ENCODE measurements at regions not wholly inside any gene's neighbourhood (a gene's known extent, or its start where the extent isn't known, plus 50 kb on each side); places are given as distances from the start of the nearest gene placed in this dataset.

- FAIRE-seq: no peak
Observed at GRCh38 chr9:82598241-82599039, 464.5 kb downstream of the RASEF start.

DNA sequence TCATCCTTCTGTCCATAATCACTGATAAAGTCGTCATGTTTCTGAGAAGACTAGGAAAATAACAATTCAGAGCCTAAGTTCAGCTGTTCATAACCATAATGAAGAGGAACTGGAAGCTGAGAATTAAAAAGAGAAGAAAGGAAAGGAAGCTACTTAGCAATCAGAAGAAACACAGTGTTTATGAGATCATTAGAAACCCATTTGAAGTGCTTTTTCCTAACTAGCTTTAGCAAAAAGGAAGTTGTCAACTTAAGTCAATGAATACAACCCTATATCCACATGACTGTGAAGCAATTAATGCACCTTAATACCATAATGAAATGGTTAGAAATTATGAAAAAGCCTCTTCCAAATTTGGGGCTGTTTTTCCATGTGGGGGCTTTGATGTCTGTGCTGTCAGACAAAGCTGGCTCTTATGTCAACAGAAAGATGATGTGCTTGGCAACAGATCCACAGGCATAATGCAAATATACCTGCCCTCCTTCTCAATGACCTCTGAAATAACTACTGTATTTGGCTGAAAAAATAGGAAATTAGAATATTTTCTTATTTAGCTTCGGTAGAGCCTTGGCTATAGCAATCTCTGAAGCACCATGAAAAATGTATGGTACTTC, 463.5 kb downstream of the RASEF start:
- no peak for FAIRE-seq

- no peak for FAIRE-seq
Observed at GRCh38 chr9:82600536-82601292, 462.2 kb downstream of the RASEF start.

DNA sequence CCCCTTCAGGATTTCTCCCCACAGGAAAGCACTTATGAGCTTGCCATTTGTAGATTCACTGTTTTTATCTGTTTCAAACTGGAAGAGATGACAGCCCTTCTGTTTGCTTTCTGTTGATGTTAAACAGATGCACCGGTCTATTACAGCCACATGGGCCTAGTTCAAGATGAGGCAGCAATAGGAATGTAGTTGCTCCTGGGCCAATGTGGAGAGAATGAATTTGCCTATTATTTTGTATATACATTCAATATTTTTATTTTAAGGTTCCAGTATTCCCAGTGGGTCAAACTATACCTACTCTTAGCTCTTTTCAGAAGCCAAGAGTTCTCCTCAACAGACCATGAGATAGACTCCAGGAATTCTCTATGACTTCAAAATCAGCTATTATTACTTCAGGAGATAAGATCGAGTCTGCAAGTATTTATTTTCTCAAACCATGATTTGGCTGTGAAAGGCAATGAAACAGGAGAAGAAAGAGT, 461.6 kb downstream of the RASEF start:
- no peak for FAIRE-seq

DNA sequence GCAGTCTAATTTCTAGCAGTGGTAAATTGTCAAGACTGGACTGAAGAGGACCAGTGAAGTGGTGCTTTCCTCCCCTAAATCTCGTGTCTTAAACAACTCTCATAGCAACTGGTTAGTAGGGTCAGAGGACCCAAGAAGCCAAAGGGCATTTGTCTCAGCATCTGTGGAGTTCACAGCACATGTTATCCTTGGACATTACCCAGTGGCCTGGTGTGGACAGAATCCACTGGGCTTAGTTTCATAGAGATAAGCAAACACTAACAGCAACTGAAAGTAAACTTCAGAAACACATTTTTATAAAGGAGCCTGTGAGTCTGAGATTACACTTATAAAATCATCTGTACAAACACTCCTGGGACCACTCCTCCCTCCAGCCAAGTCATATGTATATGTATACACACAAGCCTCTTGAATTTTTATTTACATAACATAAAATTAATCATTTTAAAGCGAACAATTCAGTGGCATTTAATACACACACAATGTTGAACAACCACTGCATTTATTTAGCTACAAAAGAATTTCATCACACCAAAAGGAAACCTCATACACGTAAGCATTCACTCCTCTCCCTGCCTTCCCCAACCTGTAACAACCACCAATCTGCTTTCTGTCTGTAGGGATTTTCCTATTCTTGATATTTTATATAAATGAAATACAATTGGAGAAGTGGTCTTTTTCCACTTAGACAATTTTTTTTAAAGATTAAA, 457.8 kb downstream of the RASEF start:
- no peak for FAIRE-seq

- FAIRE-seq: no peak
Observed at GRCh38 chr9:82605657-82606031, 457.3 kb downstream of the RASEF start.

GRCh38 chr9:82606071-82606470, 456.9 kb downstream of the RASEF start:
- no peak for FAIRE-seq

DNA sequence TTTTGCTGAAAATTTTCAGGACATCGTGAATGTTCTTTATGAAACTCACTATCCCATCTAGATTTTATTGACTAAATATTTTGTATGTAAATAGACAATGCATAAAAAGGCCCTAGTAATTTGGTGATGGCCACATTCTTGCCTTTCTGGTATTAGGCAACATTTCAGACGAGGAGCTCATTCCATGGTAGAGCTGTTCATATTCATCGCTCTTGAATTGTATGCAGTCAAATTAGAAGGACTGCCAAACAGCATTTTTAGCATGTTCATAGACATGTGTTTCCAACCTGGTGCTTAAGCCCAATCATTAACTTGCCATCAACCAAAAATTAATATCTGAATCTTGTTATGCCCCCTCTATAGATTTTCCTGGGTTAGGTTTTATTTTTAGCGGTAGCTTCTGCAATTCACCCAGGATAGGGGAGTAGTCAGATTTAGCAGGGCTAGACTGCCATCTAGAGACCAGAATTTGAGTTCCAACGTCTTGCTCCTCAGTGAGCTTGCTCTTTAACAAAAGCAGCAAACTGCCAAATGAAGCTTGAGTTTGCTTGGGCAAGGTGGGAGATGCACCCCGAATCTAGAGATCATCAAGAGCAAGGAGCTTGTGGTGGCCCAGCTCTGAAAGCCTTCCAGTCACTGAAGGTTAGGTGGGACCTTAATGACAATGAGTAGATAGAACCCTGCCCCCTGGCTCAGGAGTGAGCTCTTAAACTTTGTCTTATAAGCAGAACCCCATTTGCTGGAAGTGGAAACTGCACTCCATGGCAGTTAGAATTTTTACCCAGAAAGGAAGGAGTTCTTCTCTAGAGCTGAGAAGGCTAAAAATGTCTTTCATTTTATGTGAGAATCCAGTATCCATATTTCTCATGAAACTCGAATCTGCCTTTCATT, 456.2 kb downstream of the RASEF start:
- FAIRE-seq: no peak

DNA sequence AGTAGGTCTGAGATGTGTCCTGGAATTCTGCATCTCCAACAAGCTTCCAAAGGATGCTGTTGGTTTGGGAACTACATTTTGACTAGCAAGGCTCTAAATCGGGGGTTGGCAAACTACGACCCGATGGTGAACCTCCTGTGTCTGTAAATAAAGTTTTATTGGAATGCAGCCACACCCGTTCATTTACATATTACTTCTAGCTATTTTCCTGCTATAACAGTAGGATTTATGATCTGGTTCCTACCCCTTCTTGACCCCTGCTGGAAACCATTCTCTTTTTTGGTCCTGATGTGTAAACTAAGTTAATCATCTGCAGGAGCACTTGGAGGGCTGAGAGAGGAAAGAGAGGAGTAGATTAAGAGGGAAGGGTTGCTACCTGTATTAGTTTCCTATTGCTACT, 454.5 kb downstream of the RASEF start:
- no peak for FAIRE-seq

- FAIRE-seq: no peak
Observed at GRCh38 chr9:82612942-82613341, 450.0 kb downstream of the RASEF start.

- no peak for FAIRE-seq
Observed at GRCh38 chr9:82613498-82613897, 449.4 kb downstream of the RASEF start.

- no peak for FAIRE-seq
Observed at GRCh38 chr9:82616545-82616944, 446.4 kb downstream of the RASEF start.

DNA sequence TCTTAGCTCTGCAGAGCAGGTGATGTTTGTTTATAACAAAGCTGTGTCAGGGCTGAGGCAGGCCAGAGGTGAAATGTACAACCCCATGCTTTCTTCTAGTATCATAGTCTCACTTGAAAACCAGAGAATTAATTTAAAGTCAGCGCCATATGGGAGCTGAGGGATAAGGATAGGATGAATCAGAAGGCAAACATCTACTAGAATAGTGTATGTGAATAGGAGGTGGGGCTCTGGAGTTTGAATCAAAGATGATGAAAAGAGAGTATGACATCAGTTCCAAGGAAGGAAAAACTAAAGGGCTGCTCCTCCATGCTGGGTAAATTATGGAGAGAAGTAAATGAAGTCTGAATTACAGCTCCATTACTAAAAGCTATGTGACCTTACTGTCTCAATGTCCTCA, 441.5 kb downstream of the RASEF start:
- no peak for FAIRE-seq

- no peak for FAIRE-seq
Observed at GRCh38 chr9:82637368-82637767, 425.6 kb downstream of the RASEF start.

DNA sequence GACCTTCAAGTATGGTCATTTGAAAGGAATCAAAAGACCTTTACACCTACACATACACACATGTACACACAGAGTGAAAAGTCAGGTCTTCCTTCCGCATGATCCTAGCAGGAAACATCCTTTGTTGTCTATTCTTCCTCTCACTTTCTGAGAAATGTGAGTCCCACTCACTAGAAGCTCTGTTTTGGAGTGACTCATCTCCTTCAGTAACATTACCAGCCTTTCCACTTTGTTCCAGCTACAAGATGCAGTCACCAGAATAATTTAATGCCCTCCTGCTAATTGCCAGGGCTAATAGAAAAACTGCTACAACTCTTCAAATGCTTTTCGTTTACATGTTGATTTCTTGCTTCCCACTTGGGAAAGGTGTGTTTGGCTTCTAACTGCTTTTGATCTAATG, 417.3 kb downstream of the RASEF start:
- no peak for FAIRE-seq

DNA sequence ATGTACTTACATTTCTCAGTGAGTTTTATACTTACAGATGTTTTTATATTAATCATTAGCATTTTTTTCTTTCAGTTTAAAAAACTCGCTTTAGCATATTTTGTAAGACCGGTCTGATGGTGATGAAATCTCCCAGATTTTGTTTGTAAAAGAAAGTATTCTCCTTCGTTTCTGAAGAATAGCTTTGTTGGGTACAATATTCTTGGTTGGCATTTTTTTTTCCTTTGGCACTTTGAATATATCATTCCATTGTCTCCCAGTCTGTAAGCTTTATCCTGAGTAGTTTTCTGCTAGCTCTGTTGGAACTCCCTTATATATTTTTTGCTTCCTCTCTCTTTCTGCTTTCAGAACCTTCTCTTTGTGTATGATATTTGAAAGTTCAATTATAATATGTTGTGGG, 412.6 kb downstream of the RASEF start:
- no peak for FAIRE-seq

GRCh38 chr9:82651474-82651873, 411.5 kb downstream of the RASEF start:
- no peak for FAIRE-seq

DNA sequence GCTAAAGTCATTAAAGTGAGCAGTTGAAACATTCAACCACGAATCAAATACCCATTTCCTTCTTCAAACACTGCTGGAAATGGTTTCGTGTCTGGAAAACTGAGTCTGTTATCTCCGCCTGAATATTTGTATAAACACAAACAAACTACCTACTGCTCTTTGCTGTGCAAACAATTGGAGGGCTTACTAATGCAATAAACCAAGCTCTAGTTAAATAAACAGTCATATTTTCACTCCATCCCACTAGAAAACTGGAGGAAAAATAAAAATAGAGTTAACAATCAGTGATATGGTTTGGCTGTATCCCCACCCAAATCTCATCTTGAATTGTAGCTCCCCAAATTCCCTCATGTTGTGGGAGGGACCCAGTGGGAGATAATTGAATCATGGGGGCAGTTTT, 397.6 kb downstream of the RASEF start:
- FAIRE-seq: no peak

GRCh38 chr9:82668689-82669199, 394.2 kb downstream of the RASEF start:
- no peak for FAIRE-seq

GRCh38 chr9:82670000-82670399, 392.9 kb downstream of the RASEF start:
- FAIRE-seq: no peak

GRCh38 chr9:82670726-82671125, 392.2 kb downstream of the RASEF start:
- no peak for FAIRE-seq

GRCh38 chr9:82673201-82673600, 389.7 kb downstream of the RASEF start:
- no peak for FAIRE-seq
